GM19372 (cell line): ENCODE measurements at regions not wholly inside any gene's neighbourhood (a gene's known extent, or its start where the extent isn't known, plus 50 kb on each side); places are given as distances from the start of the nearest gene placed in this dataset.
"Not testable (repeated sequence)": the region's sequence is repeated elsewhere in the genome, so short reads cannot be mapped to it uniquely, and the experiment has no call there.

ENCODE experiments used
- ATAC-seq: cut with Tn5 transposase; IDR thresholded peaks from one replicate; pipeline ENCODE4 v1.9.1; 2021; ENCODE audit warnings: mild to moderate bottlenecking, low read depth, moderate library complexity; ENCODE audit not compliant: unreplicated experiment

GRCh38 chr9:129309041-129309430, 131.0 kb upstream of the IER5L start:
- ATAC-seq, result no peak

DNA sequence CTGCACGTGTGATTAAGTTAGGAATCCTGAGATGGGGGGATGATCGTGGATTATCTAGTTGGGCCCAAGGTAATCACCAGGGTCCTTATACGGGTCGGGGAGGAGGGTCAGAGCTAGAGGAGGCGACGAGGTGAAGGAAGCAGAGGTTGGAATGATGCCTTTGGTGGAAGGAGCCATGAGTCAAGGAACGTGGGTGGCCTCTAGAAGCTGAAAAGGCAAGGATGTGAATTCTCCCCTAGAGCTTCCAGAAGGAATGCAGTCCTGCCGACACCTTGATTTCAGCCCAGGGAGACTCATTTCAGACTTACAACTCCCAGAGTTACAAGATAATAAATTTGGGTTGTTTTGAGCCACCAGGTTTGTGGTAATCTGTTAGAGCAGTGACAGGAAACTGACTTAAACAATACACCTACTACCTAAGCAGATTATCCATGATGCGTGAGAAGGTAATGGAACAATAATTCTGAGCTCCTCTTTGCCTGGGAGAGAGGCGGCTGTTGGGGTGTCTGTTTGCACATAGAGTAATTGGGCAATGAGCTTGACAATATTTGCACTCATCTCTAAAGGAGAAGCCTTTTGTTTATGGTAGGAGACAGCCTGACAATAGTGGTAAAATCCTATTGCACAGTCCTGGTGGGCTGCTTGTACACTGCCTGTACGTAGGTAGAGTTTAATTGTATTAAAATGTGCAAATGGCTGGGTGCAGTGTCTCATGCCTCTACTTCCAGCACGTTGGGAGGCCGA, 129.3 kb upstream of the IER5L start:
- no peak for ATAC-seq

DNA sequence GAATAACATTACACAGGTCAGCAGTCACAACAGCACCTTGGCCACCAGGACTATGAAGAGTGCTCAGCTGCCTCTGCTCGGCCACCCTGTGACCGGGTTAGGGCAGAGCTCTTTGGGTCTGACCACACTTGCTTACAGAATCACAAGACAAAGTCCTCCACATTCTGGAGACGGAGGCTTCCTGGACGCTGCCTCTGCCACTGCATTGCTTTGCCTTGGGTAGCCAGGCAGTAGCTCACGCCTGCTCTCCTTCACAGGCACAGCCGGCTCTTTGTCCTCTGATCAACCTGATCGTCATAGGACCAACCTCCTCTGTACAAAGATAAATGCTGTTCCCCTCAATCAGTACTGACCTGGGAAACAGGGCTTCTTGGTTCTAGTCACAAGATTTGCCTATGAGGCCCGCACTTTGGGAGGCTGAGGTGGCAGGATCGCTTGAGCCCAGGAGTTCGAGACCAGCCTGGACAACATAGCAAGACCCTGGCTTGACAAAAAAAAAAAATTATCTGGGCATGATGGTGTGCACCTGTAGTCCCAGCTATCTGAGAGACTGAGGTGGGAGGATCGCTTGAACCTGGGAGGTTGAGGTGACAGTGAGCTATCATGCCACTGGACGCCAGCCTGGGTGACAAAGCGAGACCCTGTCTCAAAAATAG, 128.4 kb upstream of the IER5L start:
- ATAC-seq, result no peak

DNA sequence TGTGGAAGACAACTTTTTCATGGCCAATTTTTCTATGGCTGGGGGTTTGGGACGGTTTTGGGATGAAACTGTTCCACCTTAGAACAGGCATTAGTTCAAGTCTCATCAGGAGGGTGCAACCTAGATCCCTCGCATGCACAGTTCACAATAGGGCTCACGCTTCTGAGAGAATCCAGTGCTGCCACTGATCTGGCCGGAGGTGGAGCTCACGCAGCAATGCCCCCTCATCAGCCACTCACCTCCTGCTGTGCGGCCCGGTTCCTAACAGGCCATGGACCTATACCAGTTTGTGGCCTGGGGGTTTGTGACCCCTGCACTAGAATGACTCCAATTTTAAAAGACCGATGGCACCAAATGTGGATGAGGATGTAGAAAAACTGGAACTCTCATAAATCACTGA, 127.2 kb upstream of the IER5L start:
- ATAC-seq, result no peak

DNA sequence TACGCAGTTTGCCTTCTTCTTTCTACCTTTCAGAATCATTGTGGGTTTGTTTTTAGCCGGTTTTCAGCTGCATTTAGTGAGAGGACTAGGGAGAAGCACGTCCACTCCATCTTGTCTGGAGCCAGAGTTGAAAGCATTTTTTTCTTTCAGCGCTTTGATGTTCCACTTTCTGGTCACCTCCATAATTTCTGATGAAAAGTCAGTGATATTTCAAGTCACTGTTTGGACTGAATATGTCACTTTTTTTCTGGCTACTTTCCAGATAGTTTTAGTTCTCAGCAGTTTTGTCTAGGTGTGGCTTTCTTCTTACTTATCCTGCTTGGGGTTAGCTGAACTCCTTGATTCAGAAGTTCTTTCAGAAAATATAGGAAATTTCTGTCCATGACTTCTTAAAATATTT, 123.9 kb upstream of the IER5L start:
- no peak for ATAC-seq

DNA sequence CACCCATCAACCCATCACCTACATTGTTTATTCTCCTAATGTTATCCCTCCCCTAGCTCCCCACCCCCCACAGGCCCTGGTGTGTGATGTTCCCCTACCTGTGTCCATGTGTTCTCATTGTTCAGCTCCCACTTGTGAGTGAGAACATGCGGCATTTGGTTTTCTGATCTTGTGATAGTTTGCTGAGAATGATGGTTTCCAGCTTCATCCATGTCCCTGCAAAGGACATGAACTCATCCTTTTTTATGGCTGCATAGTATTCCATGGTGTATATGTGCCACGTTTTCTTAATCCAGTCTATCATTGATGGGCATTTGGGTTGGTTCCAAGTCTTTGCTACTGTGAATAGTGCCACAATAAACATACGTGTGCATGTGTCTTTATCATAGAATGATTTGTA, 118.1 kb upstream of the IER5L start:
- not testable (repeated sequence) for ATAC-seq

GRCh38 chr9:129291041-129291501, 113.0 kb upstream of the IER5L start:
- ATAC-seq, result no peak

DNA sequence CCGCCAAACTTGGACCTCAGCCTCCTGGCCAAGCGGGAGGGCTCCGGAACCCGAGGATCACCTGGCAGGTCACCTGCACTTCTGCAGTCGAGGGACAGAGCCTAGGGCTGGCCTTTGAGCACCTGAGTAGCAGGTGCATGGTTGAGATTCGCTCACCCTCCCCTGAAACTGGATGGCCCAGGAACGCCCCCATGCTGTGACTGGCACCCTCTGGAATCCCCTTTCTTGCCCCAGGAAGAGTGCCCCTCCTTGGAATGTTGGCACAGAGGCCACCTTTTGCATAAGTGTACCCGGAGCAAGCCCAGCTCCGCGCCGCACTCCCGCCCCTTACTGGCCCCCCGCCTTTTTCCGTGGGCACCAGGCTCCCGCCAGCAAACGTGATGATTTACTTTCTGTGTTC, 112.5 kb upstream of the IER5L start:
- no peak for ATAC-seq

DNA sequence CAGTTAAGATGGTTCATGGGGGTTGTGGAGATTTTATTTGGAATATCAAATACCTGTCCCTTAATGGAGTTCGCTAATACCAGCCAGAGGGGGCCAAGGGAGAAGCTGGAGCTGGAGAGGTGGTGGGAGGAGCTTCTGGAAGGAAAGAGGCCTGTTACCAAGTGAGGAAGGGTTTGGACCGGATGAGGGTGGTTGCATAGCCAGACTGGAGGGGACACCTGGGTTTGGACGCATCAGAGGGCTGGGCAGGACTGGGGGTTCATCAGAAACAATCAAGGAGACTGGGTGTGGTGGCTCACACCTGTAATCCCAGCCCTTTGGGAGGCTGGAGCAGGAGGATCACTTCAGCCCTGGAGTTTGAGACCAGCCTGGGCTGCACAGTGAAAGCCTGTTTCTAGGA, 111.8 kb upstream of the IER5L start:
- no peak for ATAC-seq

GRCh38 chr9:129289131-129289731, 111.2 kb upstream of the IER5L start:
- ATAC-seq, result no peak

- no peak for ATAC-seq
Observed at GRCh38 chr9:129287619-129288305, 109.7 kb upstream of the IER5L start.

DNA sequence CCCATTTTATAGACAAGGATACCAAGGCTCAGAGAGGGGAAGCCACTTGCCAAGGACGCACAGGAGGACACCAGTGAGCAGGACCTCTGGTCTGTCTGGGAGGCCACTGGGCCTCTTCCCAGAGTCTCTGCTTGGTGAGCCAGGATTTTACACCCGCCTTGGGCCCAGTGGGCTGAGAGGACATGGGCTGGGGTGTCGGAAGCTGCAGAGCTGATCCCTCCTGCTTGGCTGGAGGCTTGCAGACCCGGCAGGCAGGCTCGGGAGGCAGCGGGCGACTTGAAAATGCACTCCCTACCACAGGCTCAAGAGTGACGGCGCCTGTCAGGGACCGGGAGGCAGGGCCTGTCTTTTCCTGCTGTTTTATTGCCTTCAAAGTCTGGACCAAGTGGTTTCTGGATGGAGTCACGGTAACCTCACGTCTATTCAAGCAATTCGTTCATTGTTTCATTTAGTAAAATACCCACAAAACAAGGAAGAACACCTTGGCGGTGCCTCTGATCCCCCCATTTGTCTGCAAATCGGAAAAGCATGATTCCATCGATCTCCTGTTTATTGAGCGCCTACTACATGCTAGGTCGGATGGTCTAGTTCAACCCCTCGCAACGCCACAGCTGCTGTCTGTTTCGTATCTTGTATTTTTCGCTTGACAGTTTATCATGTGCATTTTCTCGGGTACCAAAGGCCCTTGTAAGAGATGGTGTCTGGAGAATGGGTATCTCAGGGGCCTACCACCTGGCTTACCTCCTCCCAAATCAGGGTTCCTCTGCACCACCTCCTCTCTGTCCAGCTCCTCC, 108.1 kb upstream of the IER5L start:
- ATAC-seq, result no peak

GRCh38 chr9:129285382-129285781, 107.3 kb upstream of the IER5L start:
- no peak for ATAC-seq

DNA sequence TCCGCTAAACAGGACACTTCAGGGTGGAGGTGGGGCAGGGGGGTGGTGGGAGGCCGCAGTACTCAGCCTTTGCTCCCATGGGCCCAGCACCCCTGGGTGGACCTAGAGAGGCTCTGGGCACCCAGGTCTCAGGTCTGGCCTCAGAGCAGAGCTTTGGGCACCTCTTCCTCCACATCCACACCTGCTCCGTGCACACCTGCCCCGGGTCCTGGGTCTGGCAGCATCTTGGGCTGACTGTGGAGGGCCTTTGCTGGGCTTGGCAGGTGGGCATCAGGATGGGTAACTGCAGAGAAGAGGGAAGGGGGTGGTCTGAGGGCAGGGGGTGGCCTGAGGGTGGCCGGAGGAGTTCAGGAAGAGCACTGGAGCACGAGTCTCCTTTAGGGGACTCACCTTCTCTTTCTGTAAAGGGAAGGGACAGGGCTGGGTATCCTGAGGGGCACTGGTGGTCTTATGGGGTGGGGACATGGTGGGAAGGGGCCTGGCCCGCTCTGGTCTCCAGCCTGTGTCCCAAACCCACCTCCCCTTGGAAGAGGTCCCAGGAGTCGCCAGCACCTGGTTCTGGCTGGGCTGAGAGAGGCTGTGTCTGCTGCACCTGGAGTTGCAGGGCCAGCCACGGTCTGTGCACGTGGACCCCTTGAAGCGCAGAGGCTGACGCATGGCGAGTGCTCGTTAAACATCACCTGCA, 106.7 kb upstream of the IER5L start:
- ATAC-seq, result no peak

DNA sequence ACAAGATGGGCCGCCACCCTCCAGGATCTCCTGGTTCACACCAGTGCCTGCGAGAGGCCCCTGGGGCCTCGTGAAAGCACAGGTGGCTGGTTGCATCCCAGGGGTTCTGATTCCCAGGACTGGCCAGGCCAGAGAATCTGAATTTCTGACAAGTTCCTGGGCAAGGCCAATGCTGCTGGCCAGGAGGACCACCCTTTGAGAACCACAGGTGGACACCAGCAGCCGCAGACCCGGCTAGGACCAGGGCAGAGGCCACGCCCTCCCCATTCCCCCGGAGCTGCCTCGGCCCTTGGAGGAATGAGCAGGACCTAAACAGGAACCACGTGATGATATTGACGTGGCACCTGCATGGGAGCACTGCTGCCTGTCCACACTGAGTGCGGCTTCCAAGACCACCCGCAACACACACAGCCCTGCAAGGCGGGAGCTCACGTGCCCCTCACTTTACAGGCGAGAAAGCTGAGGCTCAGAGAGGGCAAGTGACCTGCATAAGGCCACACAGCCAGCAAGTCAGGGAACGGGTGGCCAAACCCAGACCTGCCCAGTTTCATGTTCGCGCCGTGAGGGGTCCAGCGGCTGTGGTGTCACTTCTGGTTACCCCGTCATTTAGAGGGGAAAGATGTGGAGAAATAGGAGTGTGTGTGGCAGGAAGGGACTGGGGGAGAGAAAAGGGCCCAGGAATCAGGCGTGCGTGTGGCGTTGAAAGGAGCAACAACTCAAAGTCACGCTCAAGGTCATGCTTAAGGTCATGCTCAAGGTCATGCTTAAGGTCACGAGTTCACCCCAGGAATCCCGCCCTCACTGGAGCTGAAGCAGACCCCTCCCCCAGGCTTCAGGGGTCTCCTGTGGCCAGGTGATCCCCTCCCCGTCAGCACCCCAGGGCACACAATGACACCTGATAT, 105.9 kb upstream of the IER5L start:
- ATAC-seq, result no peak

- no peak for ATAC-seq
Observed at GRCh38 chr9:129283291-129283691, 105.2 kb upstream of the IER5L start.

DNA sequence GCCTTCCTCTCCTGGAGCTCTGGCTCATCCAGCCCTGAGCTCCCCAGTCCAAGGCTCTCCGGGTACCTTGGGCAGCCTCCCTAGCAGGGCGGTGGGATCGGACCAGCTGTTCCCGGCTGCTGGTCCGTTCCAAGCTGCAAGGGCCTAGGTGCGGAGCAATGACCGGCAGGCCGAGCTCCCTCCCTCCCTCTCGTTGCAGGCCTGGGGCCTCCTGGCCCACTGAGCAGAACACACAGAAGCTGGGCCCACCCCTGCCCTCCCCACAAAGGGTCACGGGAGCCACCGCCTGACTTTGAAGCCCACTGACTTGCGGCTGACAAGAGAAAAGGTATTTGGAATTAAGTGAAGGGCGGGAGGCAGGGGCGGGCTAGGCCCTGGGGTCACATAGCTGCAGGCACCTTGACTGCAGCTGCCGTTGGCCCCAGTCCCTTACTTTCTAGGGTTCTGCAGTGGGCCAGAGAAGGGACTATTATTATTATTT, 104.7 kb upstream of the IER5L start:
- no peak for ATAC-seq

GRCh38 chr9:129282272-129282671, 104.2 kb upstream of the IER5L start:
- ATAC-seq, result no peak
